Parathyroid adenoma (tissue), 2 donors: ENCODE measurements at regions not wholly inside any gene's neighbourhood (a gene's known extent, or its start where the extent isn't known, plus 50 kb on each side); places are given as distances from the start of the nearest gene placed in this dataset.

Source experiments
- H2AFZ ChIP-seq: fragments of 300-600 bp; sonication (generic); one replicate; pipeline ENCODE4 v1.7.0; 2017; ENCODE audit warnings: antibody characterized with exemption, mild to moderate bottlenecking
- H3K27ac ChIP-seq: fragments of 300-600 bp; sonication (generic); one replicate; pipeline ENCODE4 v1.7.0; 2017
- H3K27me3 ChIP-seq: fragments of 300-600 bp; sonication (generic); one replicate; pipeline ENCODE4 v1.7.0; 2017; ENCODE audit warnings: low read length; ENCODE audit not compliant: control insufficient read depth, insufficient read depth
- H3K36me3 ChIP-seq: fragments of 300-600 bp; sonication (generic); one replicate; pipeline ENCODE4 v1.7.0; 2017; ENCODE audit warnings: low read length; ENCODE audit not compliant: control insufficient read depth, insufficient read depth
- H3K4me1 ChIP-seq: fragments of 300-600 bp; sonication (generic); one replicate; pipeline ENCODE4 v1.7.0; 2017; ENCODE audit warnings: control low read depth
- H3K4me2 ChIP-seq: fragments of 300-600 bp; sonication (generic); one replicate; pipeline ENCODE4 v1.7.0; 2017; ENCODE audit warnings: low read length
- H3K4me3 ChIP-seq: fragments of 300-600 bp; sonication (generic); one replicate; pipeline ENCODE4 v1.7.0; 2017; ENCODE audit warnings: low read depth, low read length
- H3K79me2 ChIP-seq: fragments of 300-600 bp; sonication (generic); one replicate; pipeline ENCODE4 v1.7.0; 2017; ENCODE audit warnings: control low read depth
- H3K9ac ChIP-seq: fragments of 300-600 bp; sonication (generic); one replicate; pipeline ENCODE4 v1.7.0; 2017; ENCODE audit warnings: mild to moderate bottlenecking
- H3K9me3 ChIP-seq: fragments of 300-600 bp; sonication (generic); one replicate; pipeline ENCODE4 v1.7.0; 2017; ENCODE audit warnings: low read length; ENCODE audit not compliant: control insufficient read depth
- CTCF ChIP-seq: fragments of 300-600 bp; sonication (generic); IDR thresholded peaks from one replicate; pipeline ENCODE4 v1.7.0; 2017; ENCODE audit warnings: antibody characterized with exemption, mild to moderate bottlenecking
- donor health status: primary hyperparathyroidism.

GRCh38 chr14:49173765-49174373 lies 412.3 kb downstream of the RPS29 start:
- Histone ChIP-seq H3K9ac (no peak overlapping the region), H3K4me2 (no peak overlapping the region), H3K36me3 (no peaks in the 10 kb centered on the region), H3K27ac (no peak overlapping the region), H3K79me2 (no peaks in the 10 kb centered on the region), H3K27me3 (no peaks in the 10 kb centered on the region), H2AFZ (no peak overlapping the region), H3K9me3 (no peaks in the 10 kb centered on the region), H3K4me3 (no peak overlapping the region), H3K4me1 (no peaks in the 10 kb centered on the region)
- TF ChIP-seq CTCF, result no peak

GRCh38 chr14:49164074-49164473 lies 422.1 kb downstream of the RPS29 start:
- Histone ChIP-seq H3K9ac (no peak overlapping the region), H3K36me3 (no peaks in the 10 kb centered on the region), H3K27me3 (no peaks in the 10 kb centered on the region), H3K4me3 (no peak overlapping the region), H3K9me3 (no peaks in the 10 kb centered on the region), H3K27ac (no peak overlapping the region), H3K4me2 (no peak overlapping the region), H2AFZ (no peak overlapping the region), H3K4me1 (no peaks in the 10 kb centered on the region), H3K79me2 (no peaks in the 10 kb centered on the region)
- TF ChIP-seq CTCF, result no peak

GRCh38 chr14:49160983-49161382 lies 425.2 kb downstream of the RPS29 start:
- no peaks in the 10 kb centered on the region for H3K4me1 ChIP-seq
- no peak overlapping the region for H3K4me3 ChIP-seq
- H2AFZ ChIP-seq, result no peak overlapping the region
- H3K79me2 ChIP-seq, result no peaks in the 10 kb centered on the region
- H3K27ac ChIP-seq, result no peak overlapping the region
- no peaks in the 10 kb centered on the region for H3K36me3 ChIP-seq
- no peak overlapping the region for H3K4me2 ChIP-seq
- no peak for TF ChIP-seq CTCF
- no peak overlapping the region for H3K9ac ChIP-seq
- H3K9me3 ChIP-seq, result no peaks in the 10 kb centered on the region
- no peaks in the 10 kb centered on the region for H3K27me3 ChIP-seq

- H3K9ac ChIP-seq, result no peak overlapping the region
- H3K27ac ChIP-seq, result no peak overlapping the region
- H3K9me3 ChIP-seq, result no peaks in the 10 kb centered on the region
- no peak overlapping the region for H3K4me3 ChIP-seq
- no peak for TF ChIP-seq CTCF
- no peak overlapping the region for H3K4me2 ChIP-seq
- no peaks in the 10 kb centered on the region for H3K79me2 ChIP-seq
- no peaks in the 10 kb centered on the region for H3K36me3 ChIP-seq
- no peaks in the 10 kb centered on the region for H3K27me3 ChIP-seq
- H3K4me1 ChIP-seq, result no peaks in the 10 kb centered on the region
- H2AFZ ChIP-seq, result no peak overlapping the region
These were observed 427.1 kb downstream of the RPS29 start for GRCh38 chr14:49159081-49159480.

- Histone ChIP-seq H2AFZ (no peak overlapping the region), H3K9ac (no peak overlapping the region), H3K4me1 (no peaks in the 10 kb centered on the region), H3K4me3 (no peak overlapping the region), H3K27me3 (no peaks in the 10 kb centered on the region), H3K27ac (no peak overlapping the region), H3K4me2 (no peak overlapping the region), H3K79me2 (no peaks in the 10 kb centered on the region), H3K9me3 (no peaks in the 10 kb centered on the region), H3K36me3 (no peaks in the 10 kb centered on the region)
- TF ChIP-seq CTCF, result no peak
These were observed 446.6 kb downstream of the RPS29 start for GRCh38 chr14:49139593-49139992.
